ENCODE measurements at regions not wholly inside any gene's neighbourhood (a gene's known extent, or its start where the extent isn't known, plus 50 kb on each side); places are given as distances from the start of the nearest gene placed in this dataset.

- peaks cover 14% of the 10 kb centered on the region for H3K27me3 Mint-ChIP-seq
- Histone ChIP-seq H3K4me3 (ENCODE audit: control extremely low read depth in 1 of 5, extremely low read depth in 1 of 5, insufficient read depth in 1 of 5, low read depth in 2 of 5, low read length in 4 of 5) (no peak overlapping the region), H3K79me2 (ENCODE audit: control insufficient read depth, insufficient read depth, low read length) (no peaks in the 10 kb centered on the region), H2AFZ (ENCODE audit: insufficient read depth, low read depth, low read length, poor library complexity, severe bottlenecking) (no peak overlapping the region), H3K9me3 (ENCODE audit: control extremely low read depth in 1 of 3, control insufficient read depth in 2 of 3, insufficient read depth in 1 of 3, low read length in 2 of 3) (no peaks in the 10 kb centered on the region), H3K4me1 (ENCODE audit: control insufficient read depth in 2 of 2, insufficient read depth in 2 of 2, low read length in 2 of 2) (no peaks in the 10 kb centered on the region), H3K36me3 (replicated peaks in 1 of 2; ENCODE audit: control extremely low read depth in 1 of 2, control insufficient read depth in 1 of 2, extremely low read depth in 1 of 2, insufficient read depth in 2 of 2, low read length in 1 of 2) (no peaks in the 10 kb centered on the region), H3K4me2 (replicated peaks; ENCODE audit: low read depth, low read length, poor library complexity, severe bottlenecking) (no peak overlapping the region), H3K9ac (ENCODE audit: low read length) (no peak overlapping the region), H4K20me1 (ENCODE audit: control insufficient read depth, insufficient read depth, low read length, poor library complexity, severe bottlenecking) (no peaks in the 10 kb centered on the region), H3K27ac (ENCODE audit: low read length in 2 of 2) (no peak overlapping the region), H3K27me3 (replicated peaks in 1 of 4; ENCODE audit: control extremely low read depth in 1 of 4, control insufficient read depth in 3 of 4, insufficient read depth in 4 of 4, low read length in 3 of 4) (peaks cover 0 to 7% (median 4%) of the 10 kb centered on the region in 4 experiments)
- intact Hi-C loops (cut with micrococcal nuclease): no loop called here
- ChIA-PET POLR2A (no interaction called here), CTCF (no interaction called here)
- DNase-seq (no peak), ATAC-seq (ENCODE audit: low read depth) (no peak)
- no peaks in the 10 kb centered on the region for H3K9me3 Mint-ChIP-seq (ENCODE audit: insufficient read depth)
- H3K27ac Mint-ChIP-seq: no peak overlapping the region
- no peak overlapping the region for H3K4me3 Mint-ChIP-seq
- no peaks in the 10 kb centered on the region for H3K4me1 Mint-ChIP-seq
- TF ChIP-seq, protein P1, sequence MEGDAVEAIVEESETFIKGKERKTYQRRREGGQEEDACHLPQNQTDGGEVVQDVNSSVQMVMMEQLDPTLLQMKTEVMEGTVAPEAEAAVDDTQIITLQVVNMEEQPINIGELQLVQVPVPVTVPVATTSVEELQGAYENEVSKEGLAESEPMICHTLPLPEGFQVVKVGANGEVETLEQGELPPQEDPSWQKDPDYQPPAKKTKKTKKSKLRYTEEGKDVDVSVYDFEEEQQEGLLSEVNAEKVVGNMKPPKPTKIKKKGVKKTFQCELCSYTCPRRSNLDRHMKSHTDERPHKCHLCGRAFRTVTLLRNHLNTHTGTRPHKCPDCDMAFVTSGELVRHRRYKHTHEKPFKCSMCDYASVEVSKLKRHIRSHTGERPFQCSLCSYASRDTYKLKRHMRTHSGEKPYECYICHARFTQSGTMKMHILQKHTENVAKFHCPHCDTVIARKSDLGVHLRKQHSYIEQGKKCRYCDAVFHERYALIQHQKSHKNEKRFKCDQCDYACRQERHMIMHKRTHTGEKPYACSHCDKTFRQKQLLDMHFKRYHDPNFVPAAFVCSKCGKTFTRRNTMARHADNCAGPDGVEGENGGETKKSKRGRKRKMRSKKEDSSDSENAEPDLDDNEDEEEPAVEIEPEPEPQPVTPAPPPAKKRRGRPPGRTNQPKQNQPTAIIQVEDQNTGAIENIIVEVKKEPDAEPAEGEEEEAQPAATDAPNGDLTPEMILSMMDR (IDR thresholded peaks at IDR 0.05): no peak
- no peak for TF ChIP-seq EZH2 (IDR thresholded peaks at IDR 0.05; ENCODE audit: borderline replicate concordance, insufficient read depth, low read depth, low read length, poor library complexity, severe bottlenecking)
- 96% methylated on average over 3 of the region's 3 CpGs for WGBS (ENCODE audit: insufficient coverage)
Observed at GRCh38 chr7:26512737-26513136, 221.1 kb downstream of the SNX10 start.

DNA sequence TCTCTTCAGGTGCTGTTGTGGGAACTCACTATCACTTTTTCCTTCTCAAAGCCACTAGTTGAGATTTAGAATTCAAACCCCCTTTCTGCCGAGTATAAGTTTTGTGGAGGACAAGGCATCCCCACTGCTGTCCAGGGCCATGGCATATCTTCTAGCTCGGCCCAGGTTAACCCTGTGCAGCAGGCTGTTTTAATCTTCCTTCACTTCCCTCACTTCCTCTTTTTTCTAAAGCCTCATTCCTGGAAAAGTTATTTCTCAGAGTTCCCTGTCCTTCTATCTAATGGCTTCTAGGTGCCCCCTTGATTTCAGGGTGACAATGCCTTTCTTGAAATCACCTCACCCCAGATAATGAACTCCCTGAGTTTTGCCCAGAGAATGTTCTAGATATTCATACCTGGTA lies 222.3 kb downstream of the SNX10 start:
- CTCF ChIA-PET: interaction anchor here (0.9 to 1.1 kb wide), 2 partner anchors 13 to 144 kb away, joined by 3 read pairs; no protein-coding TSS in a partner anchor
- no peak for DNase-seq

More for the DNA sequence above, 222.3 kb downstream of the SNX10 start:
- H3K4me2 ChIP-seq (replicated peaks; ENCODE audit: low read depth, low read length, poor library complexity, severe bottlenecking): no peak overlapping the region
- peaks cover 0 to 10% (median 4%) of the 10 kb centered on the region in 4 experiments for H3K27me3 ChIP-seq (replicated peaks in 1 of 4; ENCODE audit: control extremely low read depth in 1 of 4, control insufficient read depth in 3 of 4, insufficient read depth in 4 of 4, low read length in 3 of 4)
- WGBS (ENCODE audit: insufficient coverage): 33% methylated on average over 1 of the region's 2 CpGs
- peaks cover 10% of the 10 kb centered on the region for H3K27me3 Mint-ChIP-seq
- no peaks in the 10 kb centered on the region for H3K4me1 ChIP-seq (ENCODE audit: control insufficient read depth in 2 of 2, insufficient read depth in 2 of 2, low read length in 2 of 2)
- intact Hi-C loops (cut with micrococcal nuclease): no loop called here
- no peak for ATAC-seq (ENCODE audit: low read depth)
- H3K9me3 Mint-ChIP-seq (ENCODE audit: insufficient read depth): no peaks in the 10 kb centered on the region
- H3K27ac ChIP-seq (ENCODE audit: low read length in 2 of 2): no peak overlapping the region
- TF ChIP-seq, protein P1 (IDR thresholded peaks at IDR 0.05): no peak
- TF ChIP-seq EZH2 (IDR thresholded peaks at IDR 0.05; ENCODE audit: borderline replicate concordance, insufficient read depth, low read depth, low read length, poor library complexity, severe bottlenecking): no peak
- no peak overlapping the region for H3K27ac Mint-ChIP-seq
- no peaks in the 10 kb centered on the region for H3K4me1 Mint-ChIP-seq
- H3K4me3 ChIP-seq (ENCODE audit: control extremely low read depth in 1 of 5, extremely low read depth in 1 of 5, insufficient read depth in 1 of 5, low read depth in 2 of 5, low read length in 4 of 5): no peak overlapping the region
- no peaks in the 10 kb centered on the region for H4K20me1 ChIP-seq (ENCODE audit: control insufficient read depth, insufficient read depth, low read length, poor library complexity, severe bottlenecking)
- no peaks in the 10 kb centered on the region for H3K9me3 ChIP-seq (ENCODE audit: control extremely low read depth in 1 of 3, control insufficient read depth in 2 of 3, insufficient read depth in 1 of 3, low read length in 2 of 3)
- no peak overlapping the region for H3K9ac ChIP-seq (ENCODE audit: low read length)
- no peaks in the 10 kb centered on the region for H3K79me2 ChIP-seq (ENCODE audit: control insufficient read depth, insufficient read depth, low read length)
- H3K36me3 ChIP-seq (replicated peaks in 1 of 2; ENCODE audit: control extremely low read depth in 1 of 2, control insufficient read depth in 1 of 2, extremely low read depth in 1 of 2, insufficient read depth in 2 of 2, low read length in 1 of 2): no peaks in the 10 kb centered on the region
- POLR2A ChIA-PET: no interaction called here
- no peak overlapping the region for H3K4me3 Mint-ChIP-seq
- H2AFZ ChIP-seq (ENCODE audit: insufficient read depth, low read depth, low read length, poor library complexity, severe bottlenecking): no peak overlapping the region

Measured in B cell (primary cell).